H1 (cell line): ENCODE measurements at regions not wholly inside any gene's neighbourhood (a gene's known extent, or its start where the extent isn't known, plus 50 kb on each side); places are given as distances from the start of the nearest gene placed in this dataset.

Experiments used
- CTCF ChIA-PET: fragments of 300-600 bp; sonication (Branson Sonifier 250); formaldehyde crosslinking; loops from one replicate; lab custom pipeline; 2021; ENCODE audit not compliant: partially characterized antibody; lab: Charles Lee
- POLR2A ChIA-PET: fragments of 300-600 bp; sonication (Branson Sonifier 250); formaldehyde crosslinking; loops from one replicate; lab custom pipeline; 2021; ENCODE audit warnings: inconsistent platforms; ENCODE audit not compliant: partially characterized antibody; lab: Charles Lee
- DNase-seq, 2 experiments: peaks; one replicate each; pipeline versions ENCODE4 v3.0.0 to v3.0.0-alpha.2; 2010 to 2022; ENCODE audit warnings: low spot score in 2 of 2, low read depth in 1 of 2, mixed read lengths in 1 of 2
- FAIRE-seq: peaks from 2 replicates; lab custom pipeline; 2011; peaks lifted over from hg19 to GRCh38; lab: Jason Lieb, UNC
- H2AFZ ChIP-seq: 2 replicates; pipeline ENCODE4 v1.8.1; 2012; ENCODE audit warnings: low read length, inconsistent platforms
- H2AK5ac ChIP-seq: 2 replicates; pipeline ENCODE4 v1.6.1; 2013; ENCODE audit warnings: low read depth, low read length
- H2BK120ac ChIP-seq: replicated peaks from 2 replicates; pipeline ENCODE3; 2013; ENCODE audit warnings: low read depth, low read length, inconsistent platforms
- H2BK12ac ChIP-seq: 2 replicates; pipeline ENCODE4 v1.6.1; 2013; ENCODE audit warnings: low read depth, low read length
- H2BK15ac ChIP-seq: 2 replicates; pipeline ENCODE4 v1.6.1; 2013; ENCODE audit warnings: low read length
- H2BK20ac ChIP-seq: 2 replicates; pipeline ENCODE4 v1.6.1; 2013; ENCODE audit warnings: low read length
- H2BK5ac ChIP-seq: 2 replicates; pipeline ENCODE4 v1.6.1; 2013; ENCODE audit warnings: low read depth, low read length
- H3K14ac ChIP-seq: 2 replicates; pipeline ENCODE4 v1.6.1; 2013; ENCODE audit warnings: inconsistent platforms; ENCODE audit not compliant: insufficient read length
- H3K18ac ChIP-seq: 2 replicates; pipeline ENCODE4 v1.6.1; 2013; ENCODE audit warnings: low read length; ENCODE audit errors: extremely low read depth
- H3K23ac ChIP-seq: 2 replicates; pipeline ENCODE4 v1.6.1; 2013; ENCODE audit warnings: inconsistent platforms; ENCODE audit not compliant: insufficient read length
- H3K23me2 ChIP-seq: 2 replicates; pipeline ENCODE4 v1.6.1; 2013; ENCODE audit warnings: low read depth, low read length
- H3K27ac ChIP-seq: 2 replicates; pipeline ENCODE4 v1.6.1; 2011; ENCODE audit warnings: low read depth, low read length, inconsistent platforms
- H3K27me3 ChIP-seq, 4 experiments: replicated peaks in 1 of 4; 1 replicate in 1 of 4; 2 replicates in 3 of 4; pipeline versions ENCODE4 v1.6.1 to v1.8.1; 2011 to 2013; ENCODE audit warnings: low read length in 3 of 4, mild to moderate bottlenecking in 3 of 4, inconsistent platforms in 2 of 4, mixed read lengths in 2 of 4, moderate library complexity in 1 of 4; ENCODE audit not compliant: control insufficient read depth in 3 of 4, insufficient read depth in 3 of 4; ENCODE audit errors: extremely low read depth in 1 of 4
- H3K36me3 ChIP-seq, 4 experiments: 2 replicates each; pipeline versions ENCODE4 v1.6.1 to v1.8.1; 2011 to 2013; ENCODE audit warnings: mild to moderate bottlenecking in 4 of 4, low read length in 3 of 4, moderate library complexity in 2 of 4, control low read depth in 1 of 4, inconsistent platforms in 1 of 4; ENCODE audit not compliant: insufficient read depth in 4 of 4, control insufficient read depth in 2 of 4
- H3K4ac ChIP-seq: replicated peaks from 2 replicates; pipeline ENCODE3; 2013; ENCODE audit warnings: low read length, low read depth, mixed read lengths, inconsistent platforms; ENCODE audit not compliant: insufficient read length
- H3K4me1 ChIP-seq, 4 experiments: replicated peaks in 1 of 4; 1 replicate in 1 of 4; 2 replicates in 3 of 4; pipeline versions ENCODE4 v1.6.1 to v1.8.1; 2011 to 2013; ENCODE audit warnings: low read length in 3 of 4, inconsistent platforms in 2 of 4, mixed read lengths in 1 of 4; ENCODE audit not compliant: insufficient read depth in 4 of 4, control insufficient read depth in 3 of 4
- H3K4me2 ChIP-seq, 2 experiments: 2 replicates each; pipeline versions ENCODE4 v1.6.1 to v1.8.1; 2011 to 2013; ENCODE audit warnings: low read depth in 2 of 2, low read length in 2 of 2, control low read depth in 1 of 2, inconsistent platforms in 1 of 2, mild to moderate bottlenecking in 1 of 2; ENCODE audit not compliant: insufficient read depth in 1 of 2
- H3K4me3 ChIP-seq, 4 experiments: fragments of 200-600, 300-600 bp in 1 of 4; sonication (generic), shearing (Covaris generic), sonication (Bioruptor Twin) in 1 of 4; 2 replicates each; pipeline versions ENCODE4 v1.5.1 to v1.8.1; 2011 to 2016; ENCODE audit warnings: low read length in 4 of 4, low read depth in 3 of 4, control low read depth in 2 of 4, inconsistent platforms in 2 of 4, mild to moderate bottlenecking in 2 of 4, mixed read lengths in 1 of 4, moderate library complexity in 1 of 4; ENCODE audit not compliant: insufficient read depth in 2 of 4; ENCODE audit errors: extremely low read depth in 1 of 4
- H3K56ac ChIP-seq: replicated peaks from 2 replicates; pipeline ENCODE3; 2013; ENCODE audit warnings: low read depth, mild to moderate bottlenecking, mixed read lengths, low read length, inconsistent platforms; ENCODE audit not compliant: insufficient read length
- H3K79me1 ChIP-seq: 2 replicates; pipeline ENCODE4 v1.6.1; 2013; ENCODE audit warnings: low read depth, low read length, control low read depth
- H3K79me2 ChIP-seq, 2 experiments: 2 replicates each; pipeline versions ENCODE4 v1.6.1 to v1.8.1; 2012 to 2013; ENCODE audit warnings: low read length in 2 of 2, mild to moderate bottlenecking in 2 of 2, inconsistent platforms in 1 of 2; ENCODE audit not compliant: insufficient read depth in 2 of 2, control insufficient read depth in 1 of 2
- H3K9ac ChIP-seq, 4 experiments: replicated peaks in 1 of 4; 1 replicate in 1 of 4; 2 replicates in 3 of 4; pipeline versions ENCODE4 v1.6.1 to v1.8.1; 2011 to 2013; ENCODE audit warnings: low read depth in 3 of 4, low read length in 3 of 4, control low read depth in 2 of 4, mild to moderate bottlenecking in 2 of 4, moderate library complexity in 2 of 4, inconsistent platforms in 1 of 4; ENCODE audit errors: extremely low read depth in 1 of 4
- H3K9me3 ChIP-seq, 2 experiments: 2 replicates each; pipeline versions ENCODE4 v1.6.1 to v1.8.1; 2012 to 2013; ENCODE audit warnings: mild to moderate bottlenecking in 2 of 2, moderate library complexity in 2 of 2, control low read depth in 1 of 2, inconsistent platforms in 1 of 2, low read depth in 1 of 2, low read length in 1 of 2, mixed read lengths in 1 of 2; ENCODE audit not compliant: insufficient read depth in 2 of 2
- H4K20me1 ChIP-seq, 2 experiments: replicated peaks in 1 of 2; 2 replicates each; pipeline versions ENCODE3 to v1.8.1; 2011 to 2013; ENCODE audit warnings: inconsistent platforms in 2 of 2, low read length in 2 of 2, mild to moderate bottlenecking in 1 of 2; ENCODE audit not compliant: insufficient read depth in 2 of 2, control insufficient read depth in 1 of 2
- H4K5ac ChIP-seq: 2 replicates; pipeline ENCODE4 v1.6.1; 2013; ENCODE audit warnings: low read length, low read depth, mixed read lengths, inconsistent platforms; ENCODE audit not compliant: insufficient read length
- H4K8ac ChIP-seq: 2 replicates; pipeline ENCODE4 v1.8.0; 2013; ENCODE audit warnings: mild to moderate bottlenecking, moderate library complexity, low read length, inconsistent platforms; ENCODE audit not compliant: insufficient read depth; ENCODE audit errors: extremely low read depth
- H4K91ac ChIP-seq: replicated peaks from 2 replicates; pipeline ENCODE3; 2013; ENCODE audit warnings: low read length, mixed read lengths, inconsistent platforms; ENCODE audit not compliant: insufficient read length
- ASH2L ChIP-seq: fragments of 200-600, 300-600 bp; sonication (generic); IDR thresholded peaks from one replicate; pipeline ENCODE4 v1.7.1; 2017; ENCODE audit warnings: low read length
- BCL11A ChIP-seq, 2 experiments: IDR thresholded peaks; one replicate each; pipeline ENCODE4 v1.6.1; 2011; ENCODE audit warnings: low read depth in 2 of 2, low read length in 2 of 2, mild to moderate bottlenecking in 2 of 2
- CBX8 ChIP-seq: fragments of 300-800, 300-1000 bp; sonication (generic); IDR thresholded peaks from 2 replicates; pipeline ENCODE4 v1.7.1; 2016; ENCODE audit warnings: low read depth, low read length, borderline replicate concordance
- NANOG ChIP-seq: IDR thresholded peaks from 2 replicates; pipeline ENCODE4 v1.6.1; 2011; ENCODE audit warnings: low read length, low read depth, mild to moderate bottlenecking, inconsistent platforms; ENCODE audit not compliant: insufficient read depth, poor library complexity, severe bottlenecking
- NRF1 ChIP-seq: IDR thresholded peaks from 2 replicates; pipeline ENCODE4 v1.6.1; 2011; ENCODE audit warnings: mild to moderate bottlenecking, low read depth, low read length, improper control_type of control experiment
- RNF2 ChIP-seq: fragments of 200-900, 300-1000 bp; sonication (generic); IDR thresholded peaks from 2 replicates; pipeline ENCODE4 v1.7.1; 2016; ENCODE audit warnings: borderline replicate concordance, low read depth, mild to moderate bottlenecking, antibody characterized with exemption, low read length; ENCODE audit not compliant: poor library complexity, severe bottlenecking; ENCODE audit errors: missing control alignments
- SIX5 ChIP-seq: IDR thresholded peaks from 2 replicates; pipeline ENCODE4 v1.6.1; 2011; ENCODE audit warnings: mild to moderate bottlenecking, low read depth, low read length
- TAF1 ChIP-seq: IDR thresholded peaks from 2 replicates; pipeline ENCODE4 v1.6.1; 2011; ENCODE audit warnings: mild to moderate bottlenecking, low read depth, low read length
- WGBS, 2 experiments: shearing (Covaris generic) in 1 of 2; methylation state at CpG; one replicate each; pipeline versions ENCODE4 v1.1.6 to v1.1.7; 2013 to 2015; ENCODE audit warnings: low lambda C conversion rate in 2 of 2, mixed read lengths in 2 of 2, inconsistent platforms in 1 of 2, low coverage in 1 of 2, missing lambda C conversion rate in 1 of 2; ENCODE audit not compliant: insufficient replicate concordance in 2 of 2, insufficient coverage in 1 of 2, insufficient read length in 1 of 2; ENCODE audit errors: extremely low coverage in 1 of 2, missing lambda C conversion rate in 1 of 2; 5-methylcytosine and 5-hydroxymethylcytosine counted together
- TF ChIP-seq, protein P1 (sequence below): IDR thresholded peaks from 2 replicates; pipeline ENCODE4 v1.6.1; 2012; ENCODE audit warnings: inconsistent platforms
- TF ChIP-seq, protein P2 (sequence below): IDR thresholded peaks from 2 replicates; pipeline ENCODE4 v1.6.1; 2012; ENCODE audit warnings: low read length, inconsistent platforms

DNA sequence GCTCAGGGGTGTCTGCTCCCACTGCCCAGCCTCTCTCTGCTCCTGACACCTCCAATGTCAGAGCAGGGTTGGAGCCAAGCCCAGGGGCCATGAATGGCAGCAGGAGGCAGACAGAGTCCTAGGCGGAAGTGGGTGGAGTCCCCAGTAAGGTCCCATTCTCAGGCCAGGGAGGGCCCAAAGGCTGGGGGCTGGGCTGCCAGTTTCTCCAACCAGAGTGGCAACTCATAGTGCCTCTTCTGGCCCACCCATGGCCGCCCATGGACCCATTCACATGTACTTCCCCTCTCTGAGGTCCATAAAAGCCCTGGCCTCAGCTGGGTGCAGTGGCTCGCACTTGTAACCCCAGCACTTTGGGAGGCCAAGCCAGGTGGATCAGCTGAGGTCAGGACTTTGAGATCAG is 261.8 kb upstream of the TNC start (continued):
- no peak for TF ChIP-seq SIX5

DNA sequence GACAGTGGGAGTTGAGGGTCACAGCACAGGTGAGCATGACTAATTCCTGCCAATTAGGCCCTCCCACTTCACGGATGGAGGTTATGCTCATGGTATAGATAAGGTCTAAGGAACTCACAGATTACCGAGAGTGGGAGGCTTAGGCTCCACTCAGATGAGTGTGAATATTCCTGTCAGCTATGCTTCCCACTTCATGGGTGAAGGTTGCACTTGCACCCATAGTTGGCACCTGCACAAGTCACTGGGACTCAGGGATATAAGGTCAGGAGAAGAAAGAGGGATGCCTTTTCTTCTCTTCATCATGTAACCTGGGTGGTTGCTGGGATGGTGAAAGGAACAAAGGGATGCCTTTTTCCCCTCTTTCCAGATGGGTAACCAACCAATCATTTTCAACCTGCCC is 264.9 kb upstream of the TNC start:
- WGBS, 2 experiments = 85% methylated on average over 2 of the region's 2 CpGs; no CpG with 5 or more reads in 1 of the 2 experiments
- no peaks in the 10 kb centered on the region for H3K79me2 ChIP-seq

More for the DNA sequence above, 264.9 kb upstream of the TNC start:
- Histone ChIP-seq H3K27ac (no peak overlapping the region), H3K4me3 (no peak overlapping the region), H3K23me2 (no peaks in the 10 kb centered on the region), H2BK15ac (no peak overlapping the region), H3K14ac (no peak overlapping the region), H4K91ac (no peak overlapping the region), H2BK12ac (no peak overlapping the region), H4K5ac (no peak overlapping the region), H3K4ac (no peak overlapping the region), H2BK5ac (no peak overlapping the region), H2BK20ac (no peak overlapping the region), H3K18ac (no peak overlapping the region), H4K20me1 (no peaks in the 10 kb centered on the region), H3K27me3 (no peaks in the 10 kb centered on the region), H3K4me1 (no peaks in the 10 kb centered on the region), H3K9me3 (peaks cover 12 to 19% of the 10 kb centered on the region in 2 experiments), H3K79me1 (no peaks in the 10 kb centered on the region), H3K23ac (no peak overlapping the region), H3K9ac (no peak overlapping the region), H2AFZ (no peak overlapping the region), H2AK5ac (no peak overlapping the region), H2BK120ac (no peak overlapping the region), H3K56ac (no peak overlapping the region), H4K8ac (no peak overlapping the region), H3K36me3 (no peaks in the 10 kb centered on the region), H3K4me2 (no peak overlapping the region)
- CTCF ChIA-PET = no interaction called here
- FAIRE-seq (no peak), DNase-seq (no peak)
- POLR2A ChIA-PET = no interaction called here
- TF ChIP-seq, protein P1, sequence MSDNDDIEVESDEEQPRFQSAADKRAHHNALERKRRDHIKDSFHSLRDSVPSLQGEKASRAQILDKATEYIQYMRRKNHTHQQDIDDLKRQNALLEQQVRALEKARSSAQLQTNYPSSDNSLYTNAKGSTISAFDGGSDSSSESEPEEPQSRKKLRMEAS = no peak
- TF ChIP-seq, protein P2, sequence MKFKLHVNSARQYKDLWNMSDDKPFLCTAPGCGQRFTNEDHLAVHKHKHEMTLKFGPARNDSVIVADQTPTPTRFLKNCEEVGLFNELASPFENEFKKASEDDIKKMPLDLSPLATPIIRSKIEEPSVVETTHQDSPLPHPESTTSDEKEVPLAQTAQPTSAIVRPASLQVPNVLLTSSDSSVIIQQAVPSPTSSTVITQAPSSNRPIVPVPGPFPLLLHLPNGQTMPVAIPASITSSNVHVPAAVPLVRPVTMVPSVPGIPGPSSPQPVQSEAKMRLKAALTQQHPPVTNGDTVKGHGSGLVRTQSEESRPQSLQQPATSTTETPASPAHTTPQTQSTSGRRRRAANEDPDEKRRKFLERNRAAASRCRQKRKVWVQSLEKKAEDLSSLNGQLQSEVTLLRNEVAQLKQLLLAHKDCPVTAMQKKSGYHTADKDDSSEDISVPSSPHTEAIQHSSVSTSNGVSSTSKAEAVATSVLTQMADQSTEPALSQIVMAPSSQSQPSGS = no peak
- no peak for TF ChIP-seq CBX8
- TF ChIP-seq ASH2L = no peak
- TF ChIP-seq RNF2 = no peak
- TF ChIP-seq NANOG = no peak
- no peak for TF ChIP-seq NRF1
- no peak for TF ChIP-seq TAF1
- TF ChIP-seq BCL11A (IDR thresholded peaks at IDR 0.05; ENCODE audit: low read depth in 2 of 2, low read length in 2 of 2) = no peak
